CD14-positive monocyte (primary cell): ENCODE measurements at regions not wholly inside any gene's neighbourhood (a gene's known extent, or its start where the extent isn't known, plus 50 kb on each side); places are given as distances from the start of the nearest gene placed in this dataset.

Experiments
- DNase-seq, 3 donors: peaks; one replicate each; pipeline ENCODE4 v3.0.0-alpha.2; 2011 to 2022
- H2AFZ ChIP-seq: 2 replicates; pipeline ENCODE4 v1.6.0; 2012; ENCODE audit warnings: mild to moderate bottlenecking, low read depth, low read length, inconsistent platforms; ENCODE audit not compliant: insufficient read depth, poor library complexity, severe bottlenecking
- H3K27ac ChIP-seq, 2 donors: 1 replicate in 1 of 2; 2 replicates in 1 of 2; pipeline ENCODE4 v1.5.1; 2012 to 2013; ENCODE audit warnings: low read length in 2 of 2, control low read depth in 1 of 2, inconsistent platforms in 1 of 2, low read depth in 1 of 2, mild to moderate bottlenecking in 1 of 2
- H3K27me3 ChIP-seq, 2 donors: one replicate each; pipeline versions ENCODE4 v1.6.0 to v1.6.1; 2011 to 2013; ENCODE audit warnings: low read length in 2 of 2; ENCODE audit not compliant: control insufficient read depth in 2 of 2, insufficient read depth in 2 of 2
- H3K36me3 ChIP-seq, 2 donors: replicated peaks in 1 of 2; 1 replicate in 1 of 2; 2 replicates in 1 of 2; pipeline versions ENCODE4 v1.5.1 to v1.6.1; 2012 to 2013; ENCODE audit warnings: low read length in 2 of 2, control low read depth in 1 of 2, inconsistent platforms in 1 of 2, mild to moderate bottlenecking in 1 of 2; ENCODE audit not compliant: insufficient read depth in 2 of 2, control insufficient read depth in 1 of 2
- H3K4me1 ChIP-seq, 2 donors: 1 replicate in 1 of 2; 2 replicates in 1 of 2; pipeline versions ENCODE4 v1.5.1 to v1.6.1; 2012 to 2013; ENCODE audit warnings: low read length in 2 of 2, control low read depth in 1 of 2, inconsistent platforms in 1 of 2, mild to moderate bottlenecking in 1 of 2, moderate library complexity in 1 of 2; ENCODE audit not compliant: insufficient read depth in 2 of 2, control insufficient read depth in 1 of 2
- H3K4me2 ChIP-seq: replicated peaks from 2 replicates; pipeline ENCODE3; 2012; ENCODE audit warnings: low read length, moderate library complexity, mild to moderate bottlenecking; ENCODE audit not compliant: poor library complexity, severe bottlenecking; ENCODE audit errors: extremely low read depth
- H3K4me3 ChIP-seq, 3 experiments: fragments of 200-600 bp in 1 of 3; sonication (generic) in 1 of 3; replicated peaks in 1 of 3; 1 replicate in 2 of 3; 2 replicates in 1 of 3; pipeline ENCODE4 v1.5.1; 2011 to 2013; ENCODE audit warnings: low read length in 3 of 3, mild to moderate bottlenecking in 3 of 3, control low read depth in 2 of 3, low read depth in 2 of 3, inconsistent platforms in 1 of 3, moderate library complexity in 1 of 3
- H3K79me2 ChIP-seq: 2 replicates; pipeline ENCODE4 v1.6.0; 2012; ENCODE audit warnings: mild to moderate bottlenecking, control low read depth, inconsistent platforms, low read length, moderate library complexity; ENCODE audit not compliant: insufficient read depth
- H3K9ac ChIP-seq: 2 replicates; pipeline ENCODE4 v1.6.0; 2017; ENCODE audit warnings: low read length, mild to moderate bottlenecking; ENCODE audit not compliant: insufficient read depth, poor library complexity, severe bottlenecking
- H3K9me3 ChIP-seq, 2 donors: replicated peaks in 1 of 2; 1 replicate in 1 of 2; 2 replicates in 1 of 2; pipeline versions ENCODE4 v1.5.1 to v1.6.1; 2012 to 2013; ENCODE audit warnings: low read length in 2 of 2, control low read depth in 1 of 2; ENCODE audit not compliant: control insufficient read depth in 1 of 2, insufficient read depth in 1 of 2
- H4K20me1 ChIP-seq: 2 replicates; pipeline ENCODE4 v1.6.0; 2012; ENCODE audit warnings: mild to moderate bottlenecking, low read length, control low read depth, moderate library complexity; ENCODE audit not compliant: insufficient read depth
- H3K27ac Mint-ChIP-seq, 7 donors: one replicate each; pipeline ENCODE4 v1.8.0; 2020; ENCODE audit warnings: mild to moderate bottlenecking in 7 of 7, mixed read lengths in 7 of 7, moderate library complexity in 6 of 7, inconsistent platforms in 2 of 7
- H3K27me3 Mint-ChIP-seq, 3 donors: one replicate each; pipeline ENCODE4 v1.8.0; 2021 to 2022; ENCODE audit warnings: low read depth in 3 of 3, mild to moderate bottlenecking in 3 of 3, mixed read lengths in 3 of 3, moderate library complexity in 3 of 3, inconsistent platforms in 1 of 3
- H3K36me3 Mint-ChIP-seq, 2 donors: one replicate each; pipeline ENCODE4 v1.8.0; 2020; ENCODE audit warnings: mixed read lengths in 2 of 2, inconsistent platforms in 1 of 2, mild to moderate bottlenecking in 1 of 2
- H3K4me1 Mint-ChIP-seq: one replicate; pipeline ENCODE4 v1.8.0; 2020; ENCODE audit warnings: mild to moderate bottlenecking, mixed read lengths
- H3K4me3 Mint-ChIP-seq, 2 donors: one replicate each; pipeline ENCODE4 v1.8.0; 2020; ENCODE audit warnings: mild to moderate bottlenecking in 2 of 2, mixed read lengths in 2 of 2, moderate library complexity in 1 of 2
- H3K9me3 Mint-ChIP-seq, 7 donors: one replicate each; pipeline ENCODE4 v1.8.0; 2020 to 2022; ENCODE audit warnings: mixed read lengths in 7 of 7, mild to moderate bottlenecking in 6 of 7, moderate library complexity in 6 of 7, inconsistent platforms in 2 of 7
- CTCF ChIP-seq: fragments of 200-600 bp; IDR thresholded peaks from one replicate; pipeline ENCODE4 v1.8.0; 2022; ENCODE audit warnings: antibody characterized with exemption, mild to moderate bottlenecking
- WGBS: methylation state at CpG from one replicate; pipeline ENCODE4 v1.1.5; 2013; ENCODE audit warnings: missing lambda C conversion rate; ENCODE audit not compliant: insufficient coverage; 5-methylcytosine and 5-hydroxymethylcytosine counted together
- intact Hi-C, 2 donors: fragments of 100-400 bp; cut with micrococcal nuclease; formaldehyde crosslinking; loops; one replicate each; pipeline versions ENCODE4 v1.15.0 to v1.15.1; 2023

- no peak overlapping the region for H3K4me3 ChIP-seq
- H3K27me3 ChIP-seq = no peaks in the 10 kb centered on the region
- H3K9me3 ChIP-seq = peaks cover 0 to 12% of the 10 kb centered on the region in 2 donors
- Mint-ChIP-seq H3K27me3 (peaks cover 0 to 5% (median 1%) of the 10 kb centered on the region in 3 donors), H3K4me3 (no peak overlapping the region), H3K36me3 (no peaks in the 10 kb centered on the region), H3K4me1 (no peaks in the 10 kb centered on the region), H3K27ac (no peak overlapping the region), H3K9me3 (peaks cover 0 to 9% (median 1%) of the 10 kb centered on the region in 7 donors)
- no peak overlapping the region for H2AFZ ChIP-seq
- DNase-seq = no peak
- H3K9ac ChIP-seq = no peak overlapping the region
- no peak for TF ChIP-seq CTCF
- 93% methylated on average over 4 of the region's 5 CpGs for WGBS
- H4K20me1 ChIP-seq = no peaks in the 10 kb centered on the region
- no peak overlapping the region for H3K4me2 ChIP-seq
- no peak overlapping the region for H3K27ac ChIP-seq
- intact Hi-C loops = no loop called here
- H3K79me2 ChIP-seq = no peaks in the 10 kb centered on the region
- H3K36me3 ChIP-seq = no peaks in the 10 kb centered on the region
- H3K4me1 ChIP-seq = no peaks in the 10 kb centered on the region
Observed at GRCh38 chr5:2454876-2455275, 296.6 kb downstream of the IRX2 start.

- no peak for TF ChIP-seq CTCF
- DNase-seq = no peak
- no peak overlapping the region for H3K4me3 ChIP-seq
- H3K9ac ChIP-seq = no peak overlapping the region
- peaks cover 0 to 12% of the 10 kb centered on the region in 2 donors for H3K9me3 ChIP-seq
- intact Hi-C loops = no loop called here
- no peak overlapping the region for H3K27ac ChIP-seq
- WGBS = 95% methylated on average over 2 of the region's 3 CpGs
- peaks cover 0 to 9% (median 0%) of the 10 kb centered on the region in 7 donors for H3K9me3 Mint-ChIP-seq
- no peak overlapping the region for H3K4me3 Mint-ChIP-seq
- no peaks in the 10 kb centered on the region for H3K36me3 Mint-ChIP-seq
- H3K79me2 ChIP-seq = no peaks in the 10 kb centered on the region
- H3K36me3 ChIP-seq = no peaks in the 10 kb centered on the region
- H3K27me3 ChIP-seq = no peaks in the 10 kb centered on the region
- H2AFZ ChIP-seq = no peak overlapping the region
- H3K27ac Mint-ChIP-seq = no peak overlapping the region
- no peaks in the 10 kb centered on the region for H4K20me1 ChIP-seq
- H3K4me1 Mint-ChIP-seq = no peaks in the 10 kb centered on the region
- H3K4me1 ChIP-seq = no peaks in the 10 kb centered on the region
- peaks cover 0 to 3% (median 1%) of the 10 kb centered on the region in 3 donors for H3K27me3 Mint-ChIP-seq
- H3K4me2 ChIP-seq = no peak overlapping the region
Observed at GRCh38 chr5:2453781-2454180, 297.7 kb downstream of the IRX2 start.
